ENCODE measurements at regions not wholly inside any gene's neighbourhood (a gene's known extent, or its start where the extent isn't known, plus 50 kb on each side); places are given as distances from the start of the nearest gene placed in this dataset.

- Histone ChIP-seq H3K4me2 (ENCODE audit: low read length) (no peak overlapping the region), H3K9me3 (ENCODE audit: low read length) (no peaks in the 10 kb centered on the region), H3K36me3 (ENCODE audit: insufficient read depth, low read length) (no peaks in the 10 kb centered on the region), H3K9me2 (ENCODE audit: low read depth, low read length) (no peaks in the 10 kb centered on the region), H3K4me3 (ENCODE audit: low read depth, low read length, poor library complexity, severe bottlenecking) (no peak overlapping the region), H4K20me1 (ENCODE audit: insufficient read depth, low read length) (no peaks in the 10 kb centered on the region), H3K27me3 (ENCODE audit: insufficient read depth, low read length) (no peaks in the 10 kb centered on the region), H2AFZ (ENCODE audit: low read length) (no peak overlapping the region), H3K27ac (ENCODE audit: low read depth, low read length, poor library complexity, severe bottlenecking) (no peak overlapping the region), H3K9ac (ENCODE audit: low read length) (no peak overlapping the region), H3K4me1 (ENCODE audit: insufficient read depth, low read length, severe bottlenecking) (no peaks in the 10 kb centered on the region), H3F3A (ENCODE audit: insufficient read depth, low read length) (no peaks in the 10 kb centered on the region), H3K79me2 (ENCODE audit: insufficient read depth, low read length) (no peaks in the 10 kb centered on the region)
- TF ChIP-seq EZH2 (IDR thresholded peaks at IDR 0.05; ENCODE audit: borderline replicate concordance, low read length) (no peak), CTCF (IDR thresholded peaks at IDR 0.05; ENCODE audit: low read length) (no peak)
Observed at GRCh38 chr5:113742176-113742575, 228.7 kb downstream of the YTHDC2 start.

- H3K4me1 ChIP-seq (ENCODE audit: insufficient read depth, low read length, severe bottlenecking) = no peaks in the 10 kb centered on the region
- H3K27ac ChIP-seq (ENCODE audit: low read depth, low read length, poor library complexity, severe bottlenecking) = no peak overlapping the region
- H2AFZ ChIP-seq (ENCODE audit: low read length) = no peak overlapping the region
- no peaks in the 10 kb centered on the region for H3K9me3 ChIP-seq (ENCODE audit: low read length)
- H3K27me3 ChIP-seq (ENCODE audit: insufficient read depth, low read length) = no peaks in the 10 kb centered on the region
- H3K9me2 ChIP-seq (ENCODE audit: low read depth, low read length) = no peaks in the 10 kb centered on the region
- no peak overlapping the region for H3K4me2 ChIP-seq (ENCODE audit: low read length)
- H3K4me3 ChIP-seq (ENCODE audit: low read depth, low read length, poor library complexity, severe bottlenecking) = no peak overlapping the region
- H3K79me2 ChIP-seq (ENCODE audit: insufficient read depth, low read length) = no peaks in the 10 kb centered on the region
- H3F3A ChIP-seq (ENCODE audit: insufficient read depth, low read length) = no peaks in the 10 kb centered on the region
- no peaks in the 10 kb centered on the region for H3K36me3 ChIP-seq (ENCODE audit: insufficient read depth, low read length)
- no peak overlapping the region for H3K9ac ChIP-seq (ENCODE audit: low read length)
- H4K20me1 ChIP-seq (ENCODE audit: insufficient read depth, low read length) = no peaks in the 10 kb centered on the region
- no peak for TF ChIP-seq CTCF (IDR thresholded peaks at IDR 0.05; ENCODE audit: low read length)
- TF ChIP-seq EZH2 (IDR thresholded peaks at IDR 0.05; ENCODE audit: borderline replicate concordance, low read length) = no peak
Observed at GRCh38 chr5:113742639-113743038, 229.1 kb downstream of the YTHDC2 start.

- H3K4me2 ChIP-seq (ENCODE audit: low read length) = no peak overlapping the region
- H3K36me3 ChIP-seq (ENCODE audit: insufficient read depth, low read length) = no peaks in the 10 kb centered on the region
- no peak overlapping the region for H2AFZ ChIP-seq (ENCODE audit: low read length)
- no peaks in the 10 kb centered on the region for H3K79me2 ChIP-seq (ENCODE audit: insufficient read depth, low read length)
- no peaks in the 10 kb centered on the region for H3K9me3 ChIP-seq (ENCODE audit: low read length)
- H3F3A ChIP-seq (ENCODE audit: insufficient read depth, low read length) = no peaks in the 10 kb centered on the region
- H3K27ac ChIP-seq (ENCODE audit: low read depth, low read length, poor library complexity, severe bottlenecking) = no peak overlapping the region
- H3K27me3 ChIP-seq (ENCODE audit: insufficient read depth, low read length) = no peaks in the 10 kb centered on the region
- TF ChIP-seq EZH2 (IDR thresholded peaks at IDR 0.05; ENCODE audit: borderline replicate concordance, low read length) = no peak
- no peak for TF ChIP-seq CTCF (IDR thresholded peaks at IDR 0.05; ENCODE audit: low read length)
- H3K4me3 ChIP-seq (ENCODE audit: low read depth, low read length, poor library complexity, severe bottlenecking) = no peak overlapping the region
- no peaks in the 10 kb centered on the region for H4K20me1 ChIP-seq (ENCODE audit: insufficient read depth, low read length)
- H3K4me1 ChIP-seq (ENCODE audit: insufficient read depth, low read length, severe bottlenecking) = no peaks in the 10 kb centered on the region
- H3K9me2 ChIP-seq (ENCODE audit: low read depth, low read length) = no peaks in the 10 kb centered on the region
- H3K9ac ChIP-seq (ENCODE audit: low read length) = no peak overlapping the region
Observed at GRCh38 chr5:113748403-113748802, 234.9 kb downstream of the YTHDC2 start.
